ENCODE measurements at regions not wholly inside any gene's neighbourhood (a gene's known extent, or its start where the extent isn't known, plus 50 kb on each side); places are given as distances from the start of the nearest gene placed in this dataset.

DNA sequence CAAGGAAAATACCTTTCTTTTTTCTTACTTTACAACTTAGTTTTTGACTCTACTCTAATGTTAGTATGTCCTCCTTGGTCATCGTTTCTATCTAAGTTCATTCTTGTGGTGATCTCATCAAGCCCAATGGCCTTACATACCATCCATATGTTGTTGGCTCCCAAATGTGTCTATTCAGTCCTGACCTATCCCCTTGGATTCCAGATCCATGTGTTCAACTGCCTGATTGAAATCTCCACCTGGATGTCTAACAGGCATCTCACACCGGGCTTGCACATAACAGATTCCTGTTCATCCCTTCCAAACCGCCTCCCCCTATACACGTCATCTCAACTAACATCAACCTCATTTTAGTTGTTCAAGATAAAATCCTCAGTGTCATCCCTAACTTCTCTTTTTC, 382.6 kb downstream of the SOX2 start:
- TF ChIP-seq BHLHE40 (IDR thresholded peaks at IDR 0.05; ENCODE audit: low read depth, low read length) (no peak), FOS (IDR thresholded peaks at IDR 0.05; ENCODE audit: low read depth, low read length) (no peak), CHD1 (IDR thresholded peaks at IDR 0.05; ENCODE audit: low read depth, low read length) (no peak), POLR2A (IDR thresholded peaks at IDR 0.05; ENCODE audit: low read depth, low read length) (no peak), RCOR1 (IDR thresholded peaks at IDR 0.05; ENCODE audit: insufficient replicate concordance, low read length) (no peak), MAFK (IDR thresholded peaks at IDR 0.05; ENCODE audit: low read depth, low read length) (no peak), NFE2L2 (IDR thresholded peaks at IDR 0.05; ENCODE audit: low read depth, low read length) (no peak), MAZ (IDR thresholded peaks at IDR 0.05; ENCODE audit: borderline replicate concordance, low read depth, low read length) (no peak), CEBPB (IDR thresholded peaks at IDR 0.05; ENCODE audit: low read depth, low read length) (no peak), MXI1 (IDR thresholded peaks at IDR 0.05; ENCODE audit: borderline replicate concordance, low read depth, low read length) (no peak), RFX5 (IDR thresholded peaks at IDR 0.05; ENCODE audit: low read depth, low read length) (no peak)
- TF ChIP-seq, protein P1, sequence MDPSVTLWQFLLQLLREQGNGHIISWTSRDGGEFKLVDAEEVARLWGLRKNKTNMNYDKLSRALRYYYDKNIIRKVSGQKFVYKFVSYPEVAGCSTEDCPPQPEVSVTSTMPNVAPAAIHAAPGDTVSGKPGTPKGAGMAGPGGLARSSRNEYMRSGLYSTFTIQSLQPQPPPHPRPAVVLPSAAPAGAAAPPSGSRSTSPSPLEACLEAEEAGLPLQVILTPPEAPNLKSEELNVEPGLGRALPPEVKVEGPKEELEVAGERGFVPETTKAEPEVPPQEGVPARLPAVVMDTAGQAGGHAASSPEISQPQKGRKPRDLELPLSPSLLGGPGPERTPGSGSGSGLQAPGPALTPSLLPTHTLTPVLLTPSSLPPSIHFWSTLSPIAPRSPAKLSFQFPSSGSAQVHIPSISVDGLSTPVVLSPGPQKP (IDR thresholded peaks at IDR 0.05; ENCODE audit: borderline replicate concordance, low read depth, low read length), result no peak
- TF ChIP-seq, protein P2, sequence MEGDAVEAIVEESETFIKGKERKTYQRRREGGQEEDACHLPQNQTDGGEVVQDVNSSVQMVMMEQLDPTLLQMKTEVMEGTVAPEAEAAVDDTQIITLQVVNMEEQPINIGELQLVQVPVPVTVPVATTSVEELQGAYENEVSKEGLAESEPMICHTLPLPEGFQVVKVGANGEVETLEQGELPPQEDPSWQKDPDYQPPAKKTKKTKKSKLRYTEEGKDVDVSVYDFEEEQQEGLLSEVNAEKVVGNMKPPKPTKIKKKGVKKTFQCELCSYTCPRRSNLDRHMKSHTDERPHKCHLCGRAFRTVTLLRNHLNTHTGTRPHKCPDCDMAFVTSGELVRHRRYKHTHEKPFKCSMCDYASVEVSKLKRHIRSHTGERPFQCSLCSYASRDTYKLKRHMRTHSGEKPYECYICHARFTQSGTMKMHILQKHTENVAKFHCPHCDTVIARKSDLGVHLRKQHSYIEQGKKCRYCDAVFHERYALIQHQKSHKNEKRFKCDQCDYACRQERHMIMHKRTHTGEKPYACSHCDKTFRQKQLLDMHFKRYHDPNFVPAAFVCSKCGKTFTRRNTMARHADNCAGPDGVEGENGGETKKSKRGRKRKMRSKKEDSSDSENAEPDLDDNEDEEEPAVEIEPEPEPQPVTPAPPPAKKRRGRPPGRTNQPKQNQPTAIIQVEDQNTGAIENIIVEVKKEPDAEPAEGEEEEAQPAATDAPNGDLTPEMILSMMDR (conservative IDR thresholded peaks at IDR 0.05; ENCODE audit: low read depth, low read length), result no peak
- TF ChIP-seq, protein P3, sequence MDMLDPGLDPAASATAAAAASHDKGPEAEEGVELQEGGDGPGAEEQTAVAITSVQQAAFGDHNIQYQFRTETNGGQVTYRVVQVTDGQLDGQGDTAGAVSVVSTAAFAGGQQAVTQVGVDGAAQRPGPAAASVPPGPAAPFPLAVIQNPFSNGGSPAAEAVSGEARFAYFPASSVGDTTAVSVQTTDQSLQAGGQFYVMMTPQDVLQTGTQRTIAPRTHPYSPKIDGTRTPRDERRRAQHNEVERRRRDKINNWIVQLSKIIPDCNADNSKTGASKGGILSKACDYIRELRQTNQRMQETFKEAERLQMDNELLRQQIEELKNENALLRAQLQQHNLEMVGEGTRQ (IDR thresholded peaks at IDR 0.05; ENCODE audit: low read depth, low read length), result no peak
- no peak overlapping the region for H4K5ac ChIP-seq (ENCODE audit: low read depth, low read length)
- H3K23ac ChIP-seq (ENCODE audit: low read depth, low read length), result no peak overlapping the region
- H3K4me1 ChIP-seq (ENCODE audit: control insufficient read depth, insufficient read depth, low read length), result no peaks in the 10 kb centered on the region
- POLR2A ChIA-PET (ENCODE audit: unreplicated experiment), result no interaction called here
- H3K4ac ChIP-seq (ENCODE audit: low read depth, low read length), result no peak overlapping the region
- 71% methylated on average over 3 of the region's 4 CpGs; no CpG with 5 or more reads in 1 of the 2 experiments for WGBS, 2 experiments (ENCODE audit: extremely low coverage in 2 of 2, insufficient read length in 1 of 2)
- H4K20me1 ChIP-seq (ENCODE audit: insufficient read depth, low read length), result no peaks in the 10 kb centered on the region
- H3K9me1 ChIP-seq (ENCODE audit: insufficient read depth, low read length), result no peaks in the 10 kb centered on the region
- no peaks in the 10 kb centered on the region for H3K79me1 ChIP-seq (ENCODE audit: low read depth in 1 of 2, low read length in 2 of 2)
- H3K36me3 ChIP-seq (ENCODE audit: control insufficient read depth, insufficient read depth, low read length), result no peaks in the 10 kb centered on the region
- H3K9ac ChIP-seq (ENCODE audit: low read depth, low read length), result no peak overlapping the region
- no peak overlapping the region for H3K4me2 ChIP-seq (ENCODE audit: low read depth, low read length)
- intact Hi-C loops (cut with micrococcal nuclease), result no loop called here
- in situ Hi-C loops (cut with MboI; ENCODE audit: low sequenced_read_pairs), result no loop called here
- no peak overlapping the region for H2AFZ ChIP-seq (replicated peaks; ENCODE audit: low read length, poor library complexity)
- no peak overlapping the region for H2AK9ac ChIP-seq (replicated peaks; ENCODE audit: low read depth, low read length, poor library complexity)
- no peak overlapping the region for H3K14ac ChIP-seq (replicated peaks; ENCODE audit: low read depth, low read length)
- H2AK5ac ChIP-seq (ENCODE audit: low read depth, low read length), result no peak overlapping the region
- no peak overlapping the region for H2BK120ac ChIP-seq (ENCODE audit: low read depth, low read length)
- H3K27me3 ChIP-seq (ENCODE audit: control insufficient read depth, insufficient read depth, low read length), result no peaks in the 10 kb centered on the region
- no peak overlapping the region for H3K18ac ChIP-seq (ENCODE audit: low read depth, low read length)
- dilution Hi-C loops (cut with HindIII; ENCODE audit: low sequenced_read_pairs, unreplicated experiment), result no loop called here
- CTCF ChIA-PET, result no interaction called here
- H4K91ac ChIP-seq (ENCODE audit: insufficient read depth, low read depth, low read length), result no peak overlapping the region
- no peak for DNase-seq
- no peak overlapping the region for H2BK20ac ChIP-seq (ENCODE audit: low read depth, low read length)
- H3K9me3 ChIP-seq (ENCODE audit: control insufficient read depth, insufficient read depth, low read length), result peaks cover 4% of the 10 kb centered on the region
- H2BK15ac ChIP-seq (ENCODE audit: low read depth, low read length), result no peak overlapping the region
- no peak overlapping the region for H3K56ac ChIP-seq (ENCODE audit: extremely low read depth, insufficient read depth, low read length)
- BruUV-seq (replicated peaks), result no TSS peak
- H2BK5ac ChIP-seq (ENCODE audit: low read depth, low read length, poor library complexity, severe bottlenecking), result no peak overlapping the region
- H3K4me3 ChIP-seq (ENCODE audit: insufficient read depth, low read depth, low read length), result no peak overlapping the region
- no peak for ATAC-seq (ENCODE audit: low read depth)
- H3K27ac ChIP-seq (ENCODE audit: insufficient read depth, low read length), result no peak overlapping the region
- no peak overlapping the region for H4K8ac ChIP-seq (ENCODE audit: low read depth in 2 of 2, low read length in 2 of 2)
